BLaER1 treated with 17β-estradiol and CSF1 and Interleukin-3, amounts not matched to agents 10 nM and 100 nM (cell line): ENCODE measurements at regions not wholly inside any gene's neighbourhood (a gene's known extent, or its start where the extent isn't known, plus 50 kb on each side); places are given as distances from the start of the nearest gene placed in this dataset.

Experiments used
- H3K27ac ChIP-seq, 11 experiments: shearing (Covaris generic); formaldehyde crosslinking; 2 replicates each; pipeline ENCODE4 v1.8.1; 2022
- H3K27me3 ChIP-seq, 11 experiments: shearing (Covaris generic); formaldehyde crosslinking; 2 replicates each; pipeline ENCODE4 v1.8.1; 2022
- H3K36me3 ChIP-seq, 11 experiments: shearing (Covaris generic); formaldehyde crosslinking; 2 replicates each; pipeline ENCODE4 v1.8.1; 2022
- H3K4me1 ChIP-seq, 10 experiments: shearing (Covaris generic); formaldehyde crosslinking; 2 replicates each; pipeline ENCODE4 v1.8.1; 2022
- H3K4me2 ChIP-seq, 11 experiments: shearing (Covaris generic); formaldehyde crosslinking; 2 replicates each; pipeline ENCODE4 v1.8.1; 2022
- H3K4me3 ChIP-seq, 10 experiments: shearing (Covaris generic); formaldehyde crosslinking; 2 replicates each; pipeline ENCODE4 v1.8.1; 2022
- H3K9ac ChIP-seq, 11 experiments: shearing (Covaris generic); formaldehyde crosslinking; 2 replicates each; pipeline ENCODE4 v1.8.1; 2022
- H3K9me3 ChIP-seq, 11 experiments: shearing (Covaris generic); formaldehyde crosslinking; replicated peaks in 1 of 11; 2 replicates each; pipeline ENCODE4 v1.8.1; 2022
- H4K20me1 ChIP-seq, 11 experiments: shearing (Covaris generic); formaldehyde crosslinking; 2 replicates each; pipeline ENCODE4 v1.8.1; 2022
- Cebpa-rat ChIP-seq, 11 experiments: shearing (Covaris generic); IDR thresholded peaks; 2 replicates each; pipeline ENCODE4 v1.8.1; 2022

GRCh38 chr5:54616031-54616430 is 98.5 kb downstream of the SNX18 start:
- TF ChIP-seq Cebpa-rat (IDR thresholded peaks at IDR 0.05), result peak; percentile 12 to 91 (median 70); a peak in 14 of 22 replicates
- peak overlapping the region in 5 of 11 experiments; percentile 10 to 62 (median 45); a peak in 8 of 22 replicates for H3K9ac ChIP-seq
- H3K4me1 ChIP-seq, result peaks cover 9 to 83% (median 58%) of the 10 kb centered on the region in 10 experiments
- H3K36me3 ChIP-seq, result 0 out of 22 replicates have a peak, but pooled peaks cover 0 to 6% (median 0%) of the 10 kb centered on the region in 11 experiments
- H3K4me3 ChIP-seq, result no peak overlapping the region
- peaks cover 0 to 12% (median 8%) of the 10 kb centered on the region in 11 experiments; a peak in 9 of 22 replicates for H3K9me3 ChIP-seq
- no peaks in the 10 kb centered on the region for H3K27me3 ChIP-seq
- H4K20me1 ChIP-seq, result no peaks in the 10 kb centered on the region
- H3K4me2 ChIP-seq, result peak overlapping the region in 10 of 11 experiments; percentile 12 to 83 (median 71); a peak in 19 of 22 replicates
- peak overlapping the region in 9 of 11 experiments; percentile 35 to 80 (median 60); a peak in 18 of 22 replicates for H3K27ac ChIP-seq

GRCh38 chr5:54615381-54615780 is 97.8 kb downstream of the SNX18 start:
- Histone ChIP-seq H3K4me1 (peaks cover 15 to 85% (median 61%) of the 10 kb centered on the region in 10 experiments), H3K4me3 (no peak overlapping the region), H3K27me3 (no peaks in the 10 kb centered on the region), H4K20me1 (no peaks in the 10 kb centered on the region), H3K27ac (peak overlapping the region in 8 of 11 experiments; percentile 43 to 80 (median 63); a peak in 17 of 22 replicates), H3K4me2 (peak overlapping the region in 8 of 11 experiments; percentile 35 to 83 (median 74); a peak in 16 of 22 replicates), H3K9me3 (peaks cover 0 to 12% (median 8%) of the 10 kb centered on the region in 11 experiments; a peak in 9 of 22 replicates), H3K36me3 (0 out of 22 replicates have a peak, but pooled peaks cover 0 to 6% (median 0%) of the 10 kb centered on the region in 11 experiments), H3K9ac (peak overlapping the region in 4 of 11 experiments; percentile 10 to 62 (median 50); a peak in 7 of 22 replicates)
- no peak for TF ChIP-seq Cebpa-rat (IDR thresholded peaks at IDR 0.05)

- TF ChIP-seq Cebpa-rat (IDR thresholded peaks at IDR 0.05), result no peak
- peaks cover 0 to 17% (median 7%) of the 10 kb centered on the region in 11 experiments; a peak in 14 of 22 replicates for H3K9me3 ChIP-seq
- no peaks in the 10 kb centered on the region for H3K27me3 ChIP-seq
- 0 out of 22 replicates have a peak, but pooled peaks cover 0 to 1% (median 0%) of the 10 kb centered on the region in 11 experiments for H3K36me3 ChIP-seq
- peak overlapping the region in 4 of 11 experiments; percentile 33 to 89 (median 86); a peak in 6 of 22 replicates for H3K4me2 ChIP-seq
- peak overlapping the region in 4 of 11 experiments; percentile 72 to 85 (median 80); a peak in 4 of 22 replicates for H3K27ac ChIP-seq
- H3K4me3 ChIP-seq, result no peak overlapping the region
- peaks cover 25 to 98% (median 69%) of the 10 kb centered on the region in 10 experiments for H3K4me1 ChIP-seq
- no peaks in the 10 kb centered on the region for H4K20me1 ChIP-seq
- no peak overlapping the region for H3K9ac ChIP-seq
Observed at GRCh38 chr5:54612711-54613110, 95.2 kb downstream of the SNX18 start.

GRCh38 chr5:54611290-54611951 is 93.9 kb downstream of the SNX18 start:
- TF ChIP-seq Cebpa-rat (IDR thresholded peaks at IDR 0.05), result no peak
- peaks cover 25 to 89% (median 58%) of the 10 kb centered on the region in 10 experiments for H3K4me1 ChIP-seq
- H3K27ac ChIP-seq, result peak overlapping the region; percentile 30 to 85 (median 66); a peak in 20 of 22 replicates
- H3K36me3 ChIP-seq, result no peaks in the 10 kb centered on the region
- no peaks in the 10 kb centered on the region for H4K20me1 ChIP-seq
- H3K27me3 ChIP-seq, result no peaks in the 10 kb centered on the region
- peaks cover 0 to 18% (median 7%) of the 10 kb centered on the region in 11 experiments; a peak in 10 of 22 replicates for H3K9me3 ChIP-seq
- peak overlapping the region in 10 of 11 experiments; percentile 29 to 71 (median 52); a peak in 13 of 22 replicates for H3K9ac ChIP-seq
- peak overlapping the region; percentile 65 to 90 (median 84) for H3K4me2 ChIP-seq
- H3K4me3 ChIP-seq, result peak overlapping the region in 5 of 10 experiments; percentile 1 to 12 (median 6); a peak in 3 of 20 replicates

GRCh38 chr5:54610197-54610944 is 92.8 kb downstream of the SNX18 start:
- Histone ChIP-seq H3K4me2 (peak overlapping the region; percentile 65 to 90 (median 84)), H3K9ac (peak overlapping the region in 9 of 11 experiments; percentile 29 to 71 (median 58); a peak in 13 of 22 replicates), H3K4me3 (peak overlapping the region in 4 of 10 experiments; percentile 5 to 17 (median 8); a peak in 5 of 20 replicates), H3K27me3 (no peaks in the 10 kb centered on the region), H3K27ac (peak overlapping the region; percentile 30 to 85 (median 68); a peak in 20 of 22 replicates), H3K36me3 (no peaks in the 10 kb centered on the region), H3K4me1 (peaks cover 25 to 78% (median 47%) of the 10 kb centered on the region in 10 experiments), H3K9me3 (peaks cover 0 to 18% (median 7%) of the 10 kb centered on the region in 11 experiments; a peak in 10 of 22 replicates), H4K20me1 (no peaks in the 10 kb centered on the region)
- TF ChIP-seq Cebpa-rat (IDR thresholded peaks at IDR 0.05), result peak in 2 of 11 experiments; percentile 15 to 26; a peak in 1 of 22 replicates

GRCh38 chr5:54608423-54609085 is 91.0 kb downstream of the SNX18 start:
- peaks cover 25 to 67% (median 43%) of the 10 kb centered on the region in 10 experiments for H3K4me1 ChIP-seq
- peak overlapping the region in 5 of 11 experiments; percentile 3 to 85 (median 78); a peak in 8 of 22 replicates for H3K27ac ChIP-seq
- no peaks in the 10 kb centered on the region for H4K20me1 ChIP-seq
- no peak overlapping the region for H3K9ac ChIP-seq
- H3K27me3 ChIP-seq, result no peaks in the 10 kb centered on the region
- H3K4me3 ChIP-seq, result no peak overlapping the region
- H3K4me2 ChIP-seq, result peak overlapping the region in 5 of 11 experiments; percentile 35 to 90 (median 85); a peak in 9 of 22 replicates
- TF ChIP-seq Cebpa-rat (IDR thresholded peaks at IDR 0.05), result no peak
- peaks cover 0 to 18% (median 7%) of the 10 kb centered on the region in 11 experiments; a peak in 10 of 22 replicates for H3K9me3 ChIP-seq
- H3K36me3 ChIP-seq, result no peaks in the 10 kb centered on the region

GRCh38 chr5:54607006-54607405 is 89.4 kb downstream of the SNX18 start:
- H3K9me3 ChIP-seq, result peaks cover 0 to 18% (median 7%) of the 10 kb centered on the region in 11 experiments; a peak in 10 of 22 replicates
- H3K4me1 ChIP-seq, result peaks cover 25 to 63% (median 42%) of the 10 kb centered on the region in 10 experiments
- no peak overlapping the region for H3K4me2 ChIP-seq
- no peak for TF ChIP-seq Cebpa-rat (IDR thresholded peaks at IDR 0.05)
- H4K20me1 ChIP-seq, result no peaks in the 10 kb centered on the region
- no peak overlapping the region for H3K4me3 ChIP-seq
- H3K27ac ChIP-seq, result no peak overlapping the region
- H3K36me3 ChIP-seq, result no peaks in the 10 kb centered on the region
- H3K9ac ChIP-seq, result no peak overlapping the region
- H3K27me3 ChIP-seq, result no peaks in the 10 kb centered on the region

- Histone ChIP-seq H3K4me2 (peak overlapping the region in 1 of 11 experiments; percentile 0; a peak in 1 of 22 replicates), H3K9ac (no peak overlapping the region), H3K4me3 (no peak overlapping the region), H3K9me3 (peaks cover 4 to 20% (median 14%) of the 10 kb centered on the region in 11 experiments; a peak in 13 of 22 replicates), H3K36me3 (no peaks in the 10 kb centered on the region), H3K27me3 (no peaks in the 10 kb centered on the region), H3K4me1 (peaks cover 0 to 48% (median 18%) of the 10 kb centered on the region in 10 experiments; a peak in 11 of 20 replicates), H4K20me1 (no peaks in the 10 kb centered on the region), H3K27ac (no peak overlapping the region)
- TF ChIP-seq Cebpa-rat (IDR thresholded peaks at IDR 0.05), result no peak
Observed at GRCh38 chr5:54603372-54603771, 85.8 kb downstream of the SNX18 start.
